GM12878 (cell line): ENCODE measurements at regions not wholly inside any gene's neighbourhood (a gene's known extent, or its start where the extent isn't known, plus 50 kb on each side); places are given as distances from the start of the nearest gene placed in this dataset.

Experiments used
- ASH2L ChIP-seq: fragments of 300-600, 200-600 bp; sonication (generic); IDR thresholded peaks from 2 replicates; pipeline ENCODE4 v1.6.1; 2017; ENCODE audit warnings: low read depth, mild to moderate bottlenecking, borderline replicate concordance
- EZH2 ChIP-seq: IDR thresholded peaks from 2 replicates; pipeline ENCODE4 v1.6.1; 2012; ENCODE audit warnings: low read depth, mild to moderate bottlenecking, control low read depth, inconsistent platforms, low read length, borderline replicate concordance; ENCODE audit not compliant: control insufficient read depth
- KDM1A ChIP-seq: fragments of 200-600 bp; sonication (generic); IDR thresholded peaks from 2 replicates; pipeline ENCODE4 v1.6.1; 2016; ENCODE audit warnings: borderline replicate concordance
- MTA2 ChIP-seq: fragments of 450-650 bp; IDR thresholded peaks from 2 replicates; pipeline ENCODE4 v1.6.1; 2016; ENCODE audit warnings: low read depth, mild to moderate bottlenecking, moderate library complexity
- NFYA ChIP-seq: IDR thresholded peaks from 2 replicates; pipeline ENCODE4 v1.6.1; 2011; ENCODE audit warnings: low read depth, mild to moderate bottlenecking, low read length, improper control_type of control experiment, borderline replicate concordance
- NR2F1 ChIP-seq: fragments of 450-650 bp; conservative IDR thresholded peaks from 2 replicates; pipeline ENCODE4 v1.6.1; 2017; ENCODE audit warnings: mild to moderate bottlenecking
- PML ChIP-seq: IDR thresholded peaks from 2 replicates; pipeline ENCODE4 v1.6.1; 2012; ENCODE audit warnings: low read length, inconsistent platforms
- ZNF207 ChIP-seq: fragments of 450-650 bp; IDR thresholded peaks from 2 replicates; pipeline ENCODE4 v1.6.1; 2014; ENCODE audit warnings: antibody characterized with exemption, mild to moderate bottlenecking, borderline replicate concordance
- TF ChIP-seq, protein P1 (sequence below): fragments of 450-650 bp; IDR thresholded peaks from 2 replicates; pipeline ENCODE4 v1.6.1; 2016; ENCODE audit warnings: mild to moderate bottlenecking
- TF ChIP-seq, protein P2 (sequence below): IDR thresholded peaks from 2 replicates; pipeline ENCODE4 v1.6.1; 2012; ENCODE audit warnings: mild to moderate bottlenecking, low read depth, low read length

DNA sequence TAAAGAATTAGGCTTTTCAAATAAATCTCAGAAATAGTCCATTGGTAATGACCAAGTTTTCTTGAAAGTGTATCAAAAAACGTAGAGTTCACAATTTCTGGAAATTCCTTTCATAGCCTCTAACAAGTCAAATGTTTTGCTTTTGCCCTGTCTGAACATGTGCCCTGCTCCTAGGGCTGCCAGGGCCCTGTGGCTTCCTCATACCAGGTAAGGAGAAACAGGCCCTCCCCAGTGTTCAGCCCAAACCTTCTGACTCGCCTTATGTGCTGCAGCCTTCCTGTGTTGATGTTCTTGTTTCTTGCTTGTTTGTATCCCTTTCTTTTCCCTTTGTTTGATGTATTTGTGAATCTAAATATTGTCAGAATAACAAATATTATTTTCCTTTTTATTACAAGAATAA lies 146.1 kb upstream of the PACRGL start:
- TF ChIP-seq ASH2L (no peak), NFYA (no peak), KDM1A (no peak), ZNF207 (no peak), EZH2 (no peak), NR2F1 (no peak), MTA2 (no peak), PML (no peak)
- TF ChIP-seq, protein P1, sequence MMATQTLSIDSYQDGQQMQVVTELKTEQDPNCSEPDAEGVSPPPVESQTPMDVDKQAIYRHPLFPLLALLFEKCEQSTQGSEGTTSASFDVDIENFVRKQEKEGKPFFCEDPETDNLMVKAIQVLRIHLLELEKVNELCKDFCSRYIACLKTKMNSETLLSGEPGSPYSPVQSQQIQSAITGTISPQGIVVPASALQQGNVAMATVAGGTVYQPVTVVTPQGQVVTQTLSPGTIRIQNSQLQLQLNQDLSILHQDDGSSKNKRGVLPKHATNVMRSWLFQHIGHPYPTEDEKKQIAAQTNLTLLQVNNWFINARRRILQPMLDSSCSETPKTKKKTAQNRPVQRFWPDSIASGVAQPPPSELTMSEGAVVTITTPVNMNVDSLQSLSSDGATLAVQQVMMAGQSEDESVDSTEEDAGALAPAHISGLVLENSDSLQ, result no peak
- TF ChIP-seq, protein P2, sequence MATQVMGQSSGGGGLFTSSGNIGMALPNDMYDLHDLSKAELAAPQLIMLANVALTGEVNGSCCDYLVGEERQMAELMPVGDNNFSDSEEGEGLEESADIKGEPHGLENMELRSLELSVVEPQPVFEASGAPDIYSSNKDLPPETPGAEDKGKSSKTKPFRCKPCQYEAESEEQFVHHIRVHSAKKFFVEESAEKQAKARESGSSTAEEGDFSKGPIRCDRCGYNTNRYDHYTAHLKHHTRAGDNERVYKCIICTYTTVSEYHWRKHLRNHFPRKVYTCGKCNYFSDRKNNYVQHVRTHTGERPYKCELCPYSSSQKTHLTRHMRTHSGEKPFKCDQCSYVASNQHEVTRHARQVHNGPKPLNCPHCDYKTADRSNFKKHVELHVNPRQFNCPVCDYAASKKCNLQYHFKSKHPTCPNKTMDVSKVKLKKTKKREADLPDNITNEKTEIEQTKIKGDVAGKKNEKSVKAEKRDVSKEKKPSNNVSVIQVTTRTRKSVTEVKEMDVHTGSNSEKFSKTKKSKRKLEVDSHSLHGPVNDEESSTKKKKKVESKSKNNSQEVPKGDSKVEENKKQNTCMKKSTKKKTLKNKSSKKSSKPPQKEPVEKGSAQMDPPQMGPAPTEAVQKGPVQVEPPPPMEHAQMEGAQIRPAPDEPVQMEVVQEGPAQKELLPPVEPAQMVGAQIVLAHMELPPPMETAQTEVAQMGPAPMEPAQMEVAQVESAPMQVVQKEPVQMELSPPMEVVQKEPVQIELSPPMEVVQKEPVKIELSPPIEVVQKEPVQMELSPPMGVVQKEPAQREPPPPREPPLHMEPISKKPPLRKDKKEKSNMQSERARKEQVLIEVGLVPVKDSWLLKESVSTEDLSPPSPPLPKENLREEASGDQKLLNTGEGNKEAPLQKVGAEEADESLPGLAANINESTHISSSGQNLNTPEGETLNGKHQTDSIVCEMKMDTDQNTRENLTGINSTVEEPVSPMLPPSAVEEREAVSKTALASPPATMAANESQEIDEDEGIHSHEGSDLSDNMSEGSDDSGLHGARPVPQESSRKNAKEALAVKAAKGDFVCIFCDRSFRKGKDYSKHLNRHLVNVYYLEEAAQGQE, result no peak
